Activated CD4-positive, alpha-beta T cell treated with anti-CD3 and anti-CD28 coated beads, Interleukin-2, amount 50 U/mL, for 48 hours (primary cell): ENCODE measurements at regions not wholly inside any gene's neighbourhood (a gene's known extent, or its start where the extent isn't known, plus 50 kb on each side); places are given as distances from the start of the nearest gene placed in this dataset.

Source experiments
- DNase-seq, 2 experiments: peaks; one replicate each; pipeline ENCODE4 v3.0.0-alpha.2; 2020

DNA sequence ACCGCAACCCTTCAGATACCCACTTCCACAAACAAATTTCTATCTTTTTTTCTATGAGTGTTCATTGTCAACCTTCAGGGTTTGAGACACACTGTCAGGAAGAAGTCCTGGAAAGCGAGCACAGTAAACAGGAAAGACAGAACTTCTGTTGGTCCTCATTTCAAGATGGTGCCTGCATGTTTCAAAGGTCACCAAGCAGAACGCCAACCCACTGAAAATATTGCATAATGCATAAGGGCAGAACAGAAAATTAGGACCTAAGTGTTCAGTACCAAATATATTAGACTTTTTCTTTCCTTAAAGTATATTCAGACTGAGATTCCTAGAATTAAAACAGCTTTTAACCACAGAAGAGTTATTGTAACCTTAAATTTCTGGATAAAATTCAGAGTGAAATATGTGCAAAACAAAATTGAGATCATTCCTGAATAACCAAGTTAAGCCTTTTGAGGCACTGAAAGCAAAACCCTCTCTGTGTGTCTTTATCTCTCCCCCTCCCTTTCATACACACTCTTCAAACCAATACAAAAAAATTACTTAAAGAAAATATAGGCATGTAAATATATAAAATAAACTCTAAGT, 387.8 kb upstream of the THBS1 start:
- no peak for DNase-seq

- DNase-seq: no peak
Measured at GRCh38 chr15:39193611-39194010, 387.3 kb upstream of the THBS1 start.

- no peak for DNase-seq
Measured at GRCh38 chr15:39194106-39194830, 386.6 kb upstream of the THBS1 start.

DNA sequence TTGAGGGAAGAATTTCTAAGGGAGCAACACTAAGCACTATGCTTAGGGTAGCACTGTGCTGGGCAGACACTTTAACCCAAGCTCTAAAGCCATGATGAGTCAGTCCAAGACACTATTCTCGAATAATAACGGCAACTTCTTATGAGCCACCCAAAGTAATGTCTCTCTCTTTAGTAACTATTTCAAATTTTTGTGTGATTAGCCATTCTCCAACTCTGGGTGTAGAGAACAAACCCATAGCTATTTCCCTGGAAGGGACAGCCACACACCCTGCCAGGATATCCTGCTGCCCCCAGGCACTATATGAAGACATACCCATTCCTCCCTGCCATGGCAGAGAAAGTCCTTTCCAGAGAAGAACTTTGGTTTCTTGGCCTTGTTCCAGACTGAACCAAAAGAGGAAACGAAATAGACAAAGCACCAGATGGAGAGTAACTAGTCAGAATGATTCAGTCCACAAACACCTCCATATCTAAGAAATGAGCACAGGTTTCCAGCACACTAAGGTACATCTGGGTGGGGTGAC, 384.9 kb upstream of the THBS1 start:
- DNase-seq: no peak

- DNase-seq: no peak
Measured at GRCh38 chr15:39198044-39199000, 382.6 kb upstream of the THBS1 start.

DNA sequence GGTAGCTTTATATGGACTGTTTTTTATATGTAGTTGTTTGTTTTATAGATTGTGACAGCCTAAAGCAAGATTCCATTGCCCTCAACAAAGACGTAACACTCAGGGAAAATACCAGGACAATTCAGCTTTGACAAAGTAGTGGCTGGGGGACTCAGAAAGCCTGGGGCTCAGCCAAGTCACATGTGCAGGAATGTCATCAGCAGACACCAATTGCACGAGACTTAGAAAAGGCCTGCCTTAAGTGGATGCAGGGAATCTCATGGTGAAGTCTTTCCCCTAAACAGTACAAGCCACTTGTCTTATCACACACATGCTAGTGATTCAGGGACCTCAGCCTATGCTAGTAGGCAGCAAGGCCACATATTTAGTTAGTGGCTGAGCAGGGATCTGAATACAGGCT, 381.8 kb upstream of the THBS1 start:
- no peak for DNase-seq

DNA sequence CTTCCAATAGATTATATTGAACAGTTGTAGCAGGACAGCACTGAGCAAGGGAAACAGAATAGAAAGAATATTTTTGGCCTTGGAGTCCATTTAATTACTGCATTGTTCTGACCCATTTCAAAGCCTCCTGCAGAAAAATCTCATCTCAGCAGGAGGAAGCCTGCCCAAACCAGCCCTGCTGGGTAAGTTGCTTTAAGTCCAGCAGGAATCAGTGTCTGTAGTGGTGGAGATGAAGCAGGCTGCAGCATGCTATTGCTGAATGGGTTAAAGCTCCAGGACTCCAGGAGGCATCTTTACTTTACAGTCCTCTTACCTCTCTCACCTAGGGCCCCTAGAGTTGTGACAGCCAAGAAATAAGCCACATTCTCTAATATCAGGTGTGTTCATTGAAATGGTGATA, 380.3 kb upstream of the THBS1 start:
- DNase-seq: no peak

DNA sequence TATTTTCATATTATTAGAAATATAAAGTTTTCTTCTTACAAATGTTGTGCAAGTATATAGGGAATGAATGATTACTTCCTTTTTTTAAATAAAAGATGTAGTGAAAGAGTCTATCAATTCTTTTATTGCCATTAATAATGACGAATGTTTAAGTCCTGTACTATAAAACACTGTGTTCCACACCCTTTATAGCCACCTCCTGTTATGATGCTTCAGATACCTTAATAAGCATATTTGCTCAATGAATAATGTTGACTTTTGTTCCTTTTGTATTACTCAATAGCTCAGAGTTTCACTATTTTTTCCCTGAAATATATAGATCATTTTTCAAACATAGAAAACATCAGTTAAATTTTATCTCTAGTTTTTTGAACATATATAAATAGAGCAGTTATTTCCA, 378.2 kb upstream of the THBS1 start:
- DNase-seq: no peak

- DNase-seq: no peak
Measured at GRCh38 chr15:39204031-39204430, 376.8 kb upstream of the THBS1 start.

- DNase-seq: no peak
Measured at GRCh38 chr15:39205081-39205480, 375.8 kb upstream of the THBS1 start.

GRCh38 chr15:39205506-39206371, 375.1 kb upstream of the THBS1 start:
- no peak for DNase-seq

DNA sequence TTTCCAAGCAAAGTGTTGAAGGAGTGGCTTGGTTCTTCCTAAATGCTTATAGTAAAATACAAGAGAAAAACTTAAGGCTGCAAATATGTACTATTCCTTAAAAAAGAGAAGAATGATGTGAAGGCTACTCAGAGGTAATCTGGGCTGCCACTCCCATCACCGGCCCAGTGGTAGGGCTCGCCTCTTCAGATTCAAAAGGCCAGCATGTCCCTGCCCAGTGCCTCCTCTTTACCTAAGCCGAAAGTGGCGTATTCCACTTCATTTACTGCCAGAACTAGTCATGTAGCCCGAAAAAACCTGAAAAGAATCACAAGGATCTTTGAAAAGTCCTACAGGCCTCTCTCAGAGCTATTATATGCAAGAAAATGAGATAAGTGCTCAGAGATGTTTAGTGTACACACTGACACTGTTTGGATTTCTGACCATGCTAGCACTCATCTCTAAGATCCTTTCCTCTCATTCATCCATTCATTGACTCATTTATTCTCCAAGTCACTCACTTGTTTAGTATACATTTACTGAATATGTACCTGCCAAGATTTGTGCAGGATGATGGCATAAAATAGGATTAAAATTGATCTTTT, 373.3 kb upstream of the THBS1 start:
- no peak for DNase-seq

DNA sequence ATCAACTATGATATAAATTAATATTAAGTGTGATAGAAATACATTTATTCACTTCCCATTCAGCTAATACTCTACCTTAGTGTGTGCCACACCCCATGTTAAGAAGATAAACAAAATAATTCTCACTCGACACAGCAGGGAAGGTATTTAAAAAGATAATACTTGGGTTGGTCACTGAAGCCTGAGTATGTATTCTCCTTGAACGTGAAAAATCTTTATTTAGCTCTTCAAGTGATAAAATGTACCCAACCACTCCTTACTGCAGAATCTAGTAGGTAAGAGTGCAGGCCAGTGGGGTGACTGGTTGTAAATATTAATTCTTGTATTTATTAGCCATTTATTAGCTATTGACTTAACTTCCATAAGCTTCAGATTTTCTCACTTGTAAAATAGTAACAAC, 372.7 kb upstream of the THBS1 start:
- no peak for DNase-seq

DNA sequence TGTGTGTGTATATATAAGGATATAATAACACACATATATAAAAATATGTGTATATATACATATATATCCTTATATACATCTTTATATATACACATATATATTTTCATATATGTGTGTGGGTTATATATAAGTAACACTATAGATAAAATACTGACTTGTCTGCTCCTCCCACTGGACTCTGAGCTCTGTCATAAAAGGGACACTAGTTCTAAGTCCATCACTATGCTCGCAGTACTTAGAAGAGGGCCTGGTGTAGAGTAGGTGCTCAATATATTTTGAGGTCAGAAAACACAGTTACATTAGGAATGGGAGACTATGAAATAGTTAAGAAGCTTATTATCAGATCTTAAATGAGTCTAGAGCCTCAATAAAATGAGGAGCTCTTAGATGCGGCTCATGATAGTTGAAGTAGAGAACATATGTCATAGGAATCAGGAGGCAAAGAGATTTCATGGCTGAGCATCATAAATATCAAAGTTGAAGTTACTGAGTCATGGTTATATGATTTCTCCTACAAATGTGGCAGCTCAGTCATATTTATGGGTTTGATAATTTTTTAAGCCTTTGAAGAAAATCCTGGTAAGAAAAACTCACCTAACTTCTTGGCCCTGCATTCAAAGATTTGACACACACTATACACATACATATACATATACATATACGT, 371.2 kb upstream of the THBS1 start:
- DNase-seq: no peak

- no peak for DNase-seq
Measured at GRCh38 chr15:39211108-39211979, 369.5 kb upstream of the THBS1 start.

- no peak for DNase-seq
Measured at GRCh38 chr15:39213385-39213840, 367.5 kb upstream of the THBS1 start.

DNA sequence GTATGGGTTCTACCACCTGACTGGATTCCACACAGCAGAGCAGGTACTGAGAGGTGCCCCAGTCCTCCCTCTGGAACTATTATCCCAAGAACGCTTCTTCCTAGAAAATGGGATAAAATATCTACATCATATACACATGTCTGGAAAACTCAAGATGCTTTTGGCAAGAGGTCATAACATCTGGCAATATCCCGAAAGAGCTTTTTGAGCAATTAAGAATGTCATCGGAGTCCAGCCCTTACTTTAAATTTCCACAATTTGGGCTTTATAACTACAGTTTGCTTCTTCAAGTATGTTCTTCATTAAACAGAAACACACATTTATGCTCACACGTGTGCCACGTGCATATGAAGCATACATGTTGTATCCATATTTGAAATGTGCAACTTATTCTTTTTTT, 365.9 kb upstream of the THBS1 start:
- DNase-seq: no peak

DNA sequence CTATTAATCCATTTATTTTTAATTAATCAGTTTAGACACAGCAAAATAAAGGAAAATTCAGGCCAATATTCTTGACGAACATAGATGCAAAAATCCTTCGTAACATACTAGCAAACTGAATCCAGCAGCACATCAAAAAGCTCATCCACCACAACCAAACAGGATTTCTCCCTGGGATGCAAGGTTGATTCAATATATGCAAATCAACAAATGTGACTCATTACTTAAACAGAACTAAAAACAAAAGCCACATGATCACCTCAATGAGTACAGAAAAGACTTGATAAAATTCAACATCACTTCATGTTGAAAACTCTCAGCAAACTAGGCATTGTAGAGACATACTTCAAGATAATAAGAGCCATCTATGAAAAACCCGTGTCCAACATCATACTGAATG, 364.1 kb upstream of the THBS1 start:
- no peak for DNase-seq

- no peak for DNase-seq
Measured at GRCh38 chr15:39219608-39220007, 361.3 kb upstream of the THBS1 start.

DNA sequence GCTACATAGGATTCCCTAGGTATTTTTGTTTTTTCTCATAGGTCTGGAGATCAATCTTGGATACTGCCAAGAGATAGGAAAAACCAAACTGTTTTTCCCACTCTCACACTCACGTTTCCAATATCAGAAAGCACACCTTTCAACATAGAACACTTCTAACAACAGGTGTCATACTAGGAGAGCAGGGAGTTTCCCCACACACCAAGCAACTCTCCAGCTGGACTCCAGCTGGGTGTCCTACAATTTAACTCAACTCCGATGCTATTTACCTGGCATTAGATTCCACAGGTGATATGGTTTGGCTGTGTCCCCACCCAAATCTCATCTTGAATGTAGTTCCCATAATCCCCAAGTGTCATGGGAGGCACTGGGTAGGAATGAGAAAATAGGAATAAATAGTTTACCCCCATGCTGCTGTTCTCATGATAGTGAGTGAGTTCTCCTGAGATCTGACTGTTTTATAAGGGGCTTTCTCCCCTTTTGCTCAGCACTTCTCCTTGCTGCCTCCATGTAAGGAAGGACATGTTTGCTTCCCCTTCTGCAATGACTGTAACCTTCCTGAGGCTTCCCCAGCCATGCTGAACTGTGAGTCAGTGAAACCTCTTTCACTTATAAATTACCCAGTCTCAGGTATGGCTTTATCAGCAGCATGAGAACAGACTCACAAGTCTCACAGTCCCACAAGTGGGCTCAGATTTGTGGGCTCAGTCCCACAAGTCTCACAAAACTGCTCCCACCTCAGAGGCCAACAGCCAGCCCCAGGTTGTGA, 354.5 kb upstream of the THBS1 start:
- DNase-seq: no peak
